IMR-90 (cell line): ENCODE measurements at regions not wholly inside any gene's neighbourhood (a gene's known extent, or its start where the extent isn't known, plus 50 kb on each side); places are given as distances from the start of the nearest gene placed in this dataset.

Source experiments
- ATAC-seq: fragments of 200-7000 bp; cut with Tn5 transposase; 2 replicates; pipeline ENCODE4 v1.9.1; 2020; ENCODE audit warnings: low read depth, mild to moderate bottlenecking, moderate library complexity
- BruUV-seq: library from RNA; stranded (reverse); fragments of 400-500 nt; replicated peaks from 2 replicates; lab custom pipeline; 2021; lab: Mats Ljungman, UMichigan
- CTCF ChIA-PET: fragments of 300-600 bp; formaldehyde crosslinking; extraction: SDS; loops from one replicate; lab custom pipeline; 2021; ENCODE audit warnings: antibody characterized with exemption; lab: Yijun Ruan, JAX
- POLR2A ChIA-PET: fragments of 300-600 bp; sonication (Branson Sonifier 250); formaldehyde crosslinking; loops from one replicate; lab custom pipeline; 2022; ENCODE audit warnings: antibody characterized with exemption; ENCODE audit not compliant: unreplicated experiment; lab: Charles Lee
- DNase-seq: peaks from one replicate; pipeline ENCODE4 v3.0.0; 2013
- H2AFZ ChIP-seq: replicated peaks from 2 replicates; pipeline ENCODE3; 2013; ENCODE audit warnings: low read length, mild to moderate bottlenecking; ENCODE audit not compliant: poor library complexity
- H2AK5ac ChIP-seq: 2 replicates; pipeline ENCODE4 v1.6.1; 2013; ENCODE audit warnings: low read depth, low read length, inconsistent platforms
- H2AK9ac ChIP-seq: replicated peaks from 2 replicates; pipeline ENCODE3; 2013; ENCODE audit warnings: mild to moderate bottlenecking, low read depth, low read length, moderate library complexity; ENCODE audit not compliant: poor library complexity
- H2BK120ac ChIP-seq: 2 replicates; pipeline ENCODE4 v1.6.1; 2013; ENCODE audit warnings: low read depth, low read length, inconsistent platforms
- H2BK15ac ChIP-seq: 3 replicates; pipeline ENCODE4 v1.6.1; 2013; ENCODE audit warnings: low read depth, low read length, inconsistent platforms
- H2BK20ac ChIP-seq: 2 replicates; pipeline ENCODE4 v1.6.1; 2013; ENCODE audit warnings: low read depth, mild to moderate bottlenecking, inconsistent platforms, low read length, moderate library complexity
- H2BK5ac ChIP-seq: 2 replicates; pipeline ENCODE4 v1.6.1; 2013; ENCODE audit warnings: mild to moderate bottlenecking, low read depth, low read length, inconsistent platforms; ENCODE audit not compliant: poor library complexity, severe bottlenecking
- H3K14ac ChIP-seq: replicated peaks from 2 replicates; pipeline ENCODE4 v1.6.1; 2013; ENCODE audit warnings: low read depth, low read length, inconsistent platforms
- H3K18ac ChIP-seq: 2 replicates; pipeline ENCODE4 v1.6.1; 2013; ENCODE audit warnings: low read depth, low read length, control low read depth
- H3K23ac ChIP-seq: 2 replicates; pipeline ENCODE4 v1.6.1; 2013; ENCODE audit warnings: low read depth, low read length, inconsistent platforms
- H3K27ac ChIP-seq: 2 replicates; pipeline ENCODE4 v1.5.1; 2013; ENCODE audit warnings: mild to moderate bottlenecking, control low read depth, low read length; ENCODE audit not compliant: insufficient read depth
- H3K27me3 ChIP-seq: 2 replicates; pipeline ENCODE4 v1.6.1; 2013; ENCODE audit warnings: low read length; ENCODE audit not compliant: control insufficient read depth, insufficient read depth
- H3K36me3 ChIP-seq: 2 replicates; pipeline ENCODE4 v1.6.1; 2013; ENCODE audit warnings: low read length, mixed read lengths; ENCODE audit not compliant: control insufficient read depth, insufficient read depth
- H3K4ac ChIP-seq: 2 replicates; pipeline ENCODE4 v1.6.1; 2013; ENCODE audit warnings: low read depth, low read length, inconsistent platforms
- H3K4me1 ChIP-seq: 2 replicates; pipeline ENCODE4 v1.6.1; 2013; ENCODE audit warnings: low read length, mixed read lengths; ENCODE audit not compliant: control insufficient read depth, insufficient read depth
- H3K4me2 ChIP-seq: 2 replicates; pipeline ENCODE4 v1.6.1; 2013; ENCODE audit warnings: low read depth, mild to moderate bottlenecking, control low read depth, low read length, moderate library complexity
- H3K4me3 ChIP-seq: 2 replicates; pipeline ENCODE4 v1.5.1; 2013; ENCODE audit warnings: low read depth, mild to moderate bottlenecking, control low read depth, low read length, moderate library complexity; ENCODE audit not compliant: insufficient read depth
- H3K56ac ChIP-seq: 2 replicates; pipeline ENCODE4 v1.6.1; 2013; ENCODE audit warnings: low read length, inconsistent platforms; ENCODE audit not compliant: insufficient read depth; ENCODE audit errors: extremely low read depth
- H3K79me1 ChIP-seq, 2 experiments: 2 replicates each; pipeline ENCODE4 v1.6.1; 2013; ENCODE audit warnings: low read length in 2 of 2, inconsistent platforms in 1 of 2, low read depth in 1 of 2
- H3K9ac ChIP-seq: 2 replicates; pipeline ENCODE4 v1.6.1; 2013; ENCODE audit warnings: low read depth, low read length, control low read depth
- H3K9me1 ChIP-seq: 2 replicates; pipeline ENCODE4 v1.6.1; 2013; ENCODE audit warnings: low read length, inconsistent platforms; ENCODE audit not compliant: insufficient read depth
- H3K9me3 ChIP-seq: 2 replicates; pipeline ENCODE4 v1.6.1; 2013; ENCODE audit warnings: low read length; ENCODE audit not compliant: control insufficient read depth, insufficient read depth
- H4K20me1 ChIP-seq: 2 replicates; pipeline ENCODE4 v1.6.1; 2013; ENCODE audit warnings: low read length, inconsistent platforms; ENCODE audit not compliant: insufficient read depth
- H4K5ac ChIP-seq: 2 replicates; pipeline ENCODE4 v1.6.1; 2013; ENCODE audit warnings: mild to moderate bottlenecking, low read depth, low read length, control low read depth
- H4K8ac ChIP-seq, 2 experiments: 2 replicates each; pipeline ENCODE4 v1.6.1; 2013; ENCODE audit warnings: low read depth in 2 of 2, low read length in 2 of 2, control low read depth in 1 of 2, inconsistent platforms in 1 of 2
- H4K91ac ChIP-seq: 2 replicates; pipeline ENCODE4 v1.6.1; 2013; ENCODE audit warnings: low read depth, low read length, inconsistent platforms; ENCODE audit not compliant: insufficient read depth
- BHLHE40 ChIP-seq: fragments of 150-350 bp; IDR thresholded peaks from 2 replicates; pipeline ENCODE4 v1.6.1; 2016; ENCODE audit warnings: mild to moderate bottlenecking, low read depth, low read length
- CEBPB ChIP-seq: IDR thresholded peaks from 2 replicates; pipeline ENCODE4 v1.6.1; 2012; ENCODE audit warnings: low read depth, low read length, improper control_type of control experiment
- CHD1 ChIP-seq: IDR thresholded peaks from 2 replicates; pipeline ENCODE4 v1.6.1; 2012; ENCODE audit warnings: low read depth, low read length, improper control_type of control experiment
- FOS ChIP-seq: fragments of 150-350 bp; IDR thresholded peaks from 2 replicates; pipeline ENCODE4 v1.6.1; 2016; ENCODE audit warnings: low read depth, low read length
- MAFK ChIP-seq: IDR thresholded peaks from 2 replicates; pipeline ENCODE4 v1.6.1; 2012; ENCODE audit warnings: low read depth, low read length, improper control_type of control experiment
- MAZ ChIP-seq: IDR thresholded peaks from 2 replicates; pipeline ENCODE4 v1.6.1; 2012; ENCODE audit warnings: low read depth, mild to moderate bottlenecking, low read length, improper control_type of control experiment, moderate library complexity, borderline replicate concordance
- MXI1 ChIP-seq: IDR thresholded peaks from 2 replicates; pipeline ENCODE4 v1.6.1; 2012; ENCODE audit warnings: low read depth, mild to moderate bottlenecking, low read length, moderate library complexity, borderline replicate concordance
- NFE2L2 ChIP-seq: fragments of 150-350 bp; IDR thresholded peaks from 2 replicates; pipeline ENCODE4 v1.6.1; 2016; ENCODE audit warnings: low read depth, mild to moderate bottlenecking, low read length
- POLR2A ChIP-seq: IDR thresholded peaks from 2 replicates; pipeline ENCODE4 v1.6.1; 2012; ENCODE audit warnings: mild to moderate bottlenecking, low read depth, low read length
- RAD21 ChIP-seq: IDR thresholded peaks from 2 replicates; pipeline ENCODE4 v1.6.1; 2012; ENCODE audit warnings: low read length, improper control_type of control experiment
- RCOR1 ChIP-seq: IDR thresholded peaks from 2 replicates; pipeline ENCODE4 v1.6.1; 2012; ENCODE audit warnings: mild to moderate bottlenecking, low read length, improper control_type of control experiment; ENCODE audit not compliant: insufficient replicate concordance
- RFX5 ChIP-seq: IDR thresholded peaks from 2 replicates; pipeline ENCODE4 v1.8.0; 2012; ENCODE audit warnings: low read depth, mild to moderate bottlenecking, low read length, moderate library complexity
- SMC3 ChIP-seq: fragments of 150-350 bp; IDR thresholded peaks from 2 replicates; pipeline ENCODE4 v1.6.1; 2016; ENCODE audit warnings: low read depth, mild to moderate bottlenecking, antibody characterized with exemption, low read length, moderate library complexity
- WGBS, 2 experiments: methylation state at CpG; one replicate each; pipeline versions ENCODE4 v1.1.5 to v1.1.7; 2013; ENCODE audit warnings: missing lambda C conversion rate in 2 of 2; ENCODE audit not compliant: insufficient read length in 1 of 2; ENCODE audit errors: extremely low coverage in 2 of 2; 5-methylcytosine and 5-hydroxymethylcytosine counted together
- dilution Hi-C: fragments of 300-500 bp; cut with HindIII; formaldehyde crosslinking; loops from one replicate; pipeline ENCODE4 v1.14.3; 2018; ENCODE audit warnings: low sequenced_read_pairs; ENCODE audit not compliant: unreplicated experiment
- in situ Hi-C: fragments of 300-500 bp; cut with MboI; formaldehyde crosslinking; loops from 3 replicates; pipeline ENCODE4 v1.14.3; 2019; ENCODE audit warnings: low sequenced_read_pairs, inconsistent platforms, mixed read lengths
- intact Hi-C: fragments of 100-400 bp; cut with micrococcal nuclease; formaldehyde crosslinking; loops from 2 replicates; pipeline ENCODE4 v1.10.0; 2022
- TF ChIP-seq, protein P1 (sequence below): conservative IDR thresholded peaks from 2 replicates; pipeline ENCODE4 v1.5.1; 2012; ENCODE audit warnings: mild to moderate bottlenecking, low read depth, low read length, improper control_type of control experiment
- TF ChIP-seq, protein P2 (sequence below): fragments of 150-350 bp; IDR thresholded peaks from 2 replicates; pipeline ENCODE4 v1.6.1; 2017; ENCODE audit warnings: mild to moderate bottlenecking, antibody characterized with exemption, low read length, low read depth
- TF ChIP-seq, protein P3 (sequence below): fragments of 150-350 bp; IDR thresholded peaks from 2 replicates; pipeline ENCODE4 v1.6.1; 2016; ENCODE audit warnings: low read depth, mild to moderate bottlenecking, low read length, moderate library complexity, borderline replicate concordance

DNA sequence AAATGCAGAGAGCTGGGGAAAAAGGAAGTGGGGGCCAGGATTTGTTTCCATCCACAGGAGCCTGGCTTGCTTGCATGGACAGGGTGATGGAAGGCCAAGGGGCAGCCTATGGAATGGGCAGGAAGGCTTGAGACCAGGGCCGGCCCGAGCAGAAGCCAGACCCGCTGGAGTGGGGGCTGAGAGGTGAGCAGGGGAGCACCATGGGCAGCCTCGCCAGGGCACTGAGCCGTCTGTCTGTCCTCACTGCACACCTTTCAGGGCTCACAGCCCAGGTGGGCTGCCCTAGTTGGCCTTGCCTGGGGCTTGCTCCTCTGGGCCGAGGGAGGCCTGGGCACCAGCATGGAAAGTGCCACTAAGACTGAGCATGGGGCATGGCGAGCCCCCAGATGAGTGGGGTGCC lies 58.6 kb upstream of the CNOT6 start:
- ChIA-PET POLR2A (no interaction called here), CTCF (no interaction called here)
- Histone ChIP-seq H3K4me1 (no peaks in the 10 kb centered on the region), H4K5ac (no peak overlapping the region), H3K4me3 (no peak overlapping the region), H4K20me1 (no peaks in the 10 kb centered on the region), H2AK9ac (no peak overlapping the region), H3K9ac (no peak overlapping the region), H3K18ac (no peak overlapping the region), H2BK15ac (no peak overlapping the region), H3K23ac (no peak overlapping the region), H3K9me1 (no peaks in the 10 kb centered on the region), H2BK120ac (no peak overlapping the region), H3K56ac (no peak overlapping the region), H2AFZ (no peak overlapping the region), H2AK5ac (no peak overlapping the region), H3K27me3 (no peaks in the 10 kb centered on the region), H4K91ac (no peak overlapping the region), H3K4me2 (no peak overlapping the region), H3K27ac (no peak overlapping the region), H2BK5ac (no peak overlapping the region), H3K36me3 (no peaks in the 10 kb centered on the region), H3K9me3 (peaks cover 20% of the 10 kb centered on the region), H3K4ac (no peak overlapping the region), H3K14ac (no peak overlapping the region), H2BK20ac (no peak overlapping the region), H4K8ac (no peak overlapping the region), H3K79me1 (no peaks in the 10 kb centered on the region)
- WGBS, 2 experiments: 80% methylated on average over 2 of the region's 7 CpGs; no CpG with 5 or more reads in 1 of the 2 experiments
- dilution Hi-C loops (no loop called here), in situ Hi-C loops (no loop called here), intact Hi-C loops (no loop called here)
- DNase-seq (no peak), ATAC-seq (no peak)
- TF ChIP-seq CHD1 (no peak), MXI1 (no peak), CEBPB (no peak), BHLHE40 (no peak), NFE2L2 (no peak), RFX5 (no peak), SMC3 (no peak), FOS (no peak), MAFK (no peak), MAZ (no peak), RCOR1 (no peak), POLR2A (no peak), RAD21 (no peak)
- TF ChIP-seq, protein P1, sequence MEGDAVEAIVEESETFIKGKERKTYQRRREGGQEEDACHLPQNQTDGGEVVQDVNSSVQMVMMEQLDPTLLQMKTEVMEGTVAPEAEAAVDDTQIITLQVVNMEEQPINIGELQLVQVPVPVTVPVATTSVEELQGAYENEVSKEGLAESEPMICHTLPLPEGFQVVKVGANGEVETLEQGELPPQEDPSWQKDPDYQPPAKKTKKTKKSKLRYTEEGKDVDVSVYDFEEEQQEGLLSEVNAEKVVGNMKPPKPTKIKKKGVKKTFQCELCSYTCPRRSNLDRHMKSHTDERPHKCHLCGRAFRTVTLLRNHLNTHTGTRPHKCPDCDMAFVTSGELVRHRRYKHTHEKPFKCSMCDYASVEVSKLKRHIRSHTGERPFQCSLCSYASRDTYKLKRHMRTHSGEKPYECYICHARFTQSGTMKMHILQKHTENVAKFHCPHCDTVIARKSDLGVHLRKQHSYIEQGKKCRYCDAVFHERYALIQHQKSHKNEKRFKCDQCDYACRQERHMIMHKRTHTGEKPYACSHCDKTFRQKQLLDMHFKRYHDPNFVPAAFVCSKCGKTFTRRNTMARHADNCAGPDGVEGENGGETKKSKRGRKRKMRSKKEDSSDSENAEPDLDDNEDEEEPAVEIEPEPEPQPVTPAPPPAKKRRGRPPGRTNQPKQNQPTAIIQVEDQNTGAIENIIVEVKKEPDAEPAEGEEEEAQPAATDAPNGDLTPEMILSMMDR: no peak
- TF ChIP-seq, protein P2, sequence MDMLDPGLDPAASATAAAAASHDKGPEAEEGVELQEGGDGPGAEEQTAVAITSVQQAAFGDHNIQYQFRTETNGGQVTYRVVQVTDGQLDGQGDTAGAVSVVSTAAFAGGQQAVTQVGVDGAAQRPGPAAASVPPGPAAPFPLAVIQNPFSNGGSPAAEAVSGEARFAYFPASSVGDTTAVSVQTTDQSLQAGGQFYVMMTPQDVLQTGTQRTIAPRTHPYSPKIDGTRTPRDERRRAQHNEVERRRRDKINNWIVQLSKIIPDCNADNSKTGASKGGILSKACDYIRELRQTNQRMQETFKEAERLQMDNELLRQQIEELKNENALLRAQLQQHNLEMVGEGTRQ: no peak
- TF ChIP-seq, protein P3, sequence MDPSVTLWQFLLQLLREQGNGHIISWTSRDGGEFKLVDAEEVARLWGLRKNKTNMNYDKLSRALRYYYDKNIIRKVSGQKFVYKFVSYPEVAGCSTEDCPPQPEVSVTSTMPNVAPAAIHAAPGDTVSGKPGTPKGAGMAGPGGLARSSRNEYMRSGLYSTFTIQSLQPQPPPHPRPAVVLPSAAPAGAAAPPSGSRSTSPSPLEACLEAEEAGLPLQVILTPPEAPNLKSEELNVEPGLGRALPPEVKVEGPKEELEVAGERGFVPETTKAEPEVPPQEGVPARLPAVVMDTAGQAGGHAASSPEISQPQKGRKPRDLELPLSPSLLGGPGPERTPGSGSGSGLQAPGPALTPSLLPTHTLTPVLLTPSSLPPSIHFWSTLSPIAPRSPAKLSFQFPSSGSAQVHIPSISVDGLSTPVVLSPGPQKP: no peak
- no TSS peak for BruUV-seq
